WTC11 (cell line): ENCODE measurements at regions not wholly inside any gene's neighbourhood (a gene's known extent, or its start where the extent isn't known, plus 50 kb on each side); places are given as distances from the start of the nearest gene placed in this dataset.

Experiments used
- ATAC-seq: fragments of 200-7000 bp; cut with Tn5 transposase; 2 replicates; pipeline ENCODE4 v1.10.0; 2021; ENCODE audit warnings: mild to moderate bottlenecking, moderate library complexity
- CTCF ChIA-PET: fragments of 300-600 bp; sonication (Branson Sonifier 250); formaldehyde crosslinking; loops from one replicate; lab custom pipeline; 2021; ENCODE audit warnings: antibody characterized with exemption; lab: Charles Lee
- POLR2A ChIA-PET: fragments of 350-600 bp; sonication (Branson Sonifier 250); formaldehyde crosslinking; loops from one replicate; lab custom pipeline; 2021; ENCODE audit warnings: antibody characterized with exemption; lab: Charles Lee
- DNase-seq: peaks from one replicate; pipeline ENCODE4 v3.0.0; 2021; ENCODE audit warnings: low spot score
- H3K27ac Mint-ChIP-seq: 2 replicates; pipeline ENCODE4 v1.8.0; 2021; ENCODE audit warnings: mixed read lengths
- H3K27me3 Mint-ChIP-seq: 2 replicates; pipeline ENCODE4 v1.8.0; 2021; ENCODE audit warnings: low read depth, mild to moderate bottlenecking, moderate library complexity, mixed read lengths
- H3K36me3 Mint-ChIP-seq: 2 replicates; pipeline ENCODE4 v1.8.0; 2021; ENCODE audit warnings: mixed read lengths
- H3K4me1 Mint-ChIP-seq: 2 replicates; pipeline ENCODE4 v1.8.0; 2022; ENCODE audit warnings: mixed read lengths
- H3K4me3 Mint-ChIP-seq: 2 replicates; pipeline ENCODE4 v1.8.0; 2021; ENCODE audit warnings: mild to moderate bottlenecking, moderate library complexity, mixed read lengths
- H3K9me3 Mint-ChIP-seq: 2 replicates; pipeline ENCODE4 v1.8.0; 2021; ENCODE audit warnings: mixed read lengths
- ATF1 ChIP-seq: sonication (generic); formaldehyde crosslinking; IDR thresholded peaks from 2 replicates; pipeline ENCODE4 v1.8.1; 2023; ENCODE audit warnings: mild to moderate bottlenecking, moderate library complexity, missing genetic modification reagents
- HMGXB4 ChIP-seq: sonication (generic); formaldehyde crosslinking; IDR thresholded peaks from 2 replicates; pipeline ENCODE4 v1.8.1; 2023; ENCODE audit warnings: mild to moderate bottlenecking, moderate library complexity, missing genetic modification reagents
- IRF2 ChIP-seq: sonication (generic); formaldehyde crosslinking; IDR thresholded peaks from 2 replicates; pipeline ENCODE4 v1.8.0; 2022; ENCODE audit warnings: low read depth, missing genetic modification reagents, borderline replicate concordance
- NFE2L1 ChIP-seq: sonication (generic); formaldehyde crosslinking; IDR thresholded peaks from 2 replicates; pipeline ENCODE4 v1.8.1; 2023; ENCODE audit warnings: missing genetic modification reagents
- NR2C2 ChIP-seq: sonication (generic); formaldehyde crosslinking; IDR thresholded peaks from 2 replicates; pipeline ENCODE4 v1.8.0; 2022; ENCODE audit warnings: mild to moderate bottlenecking, missing genetic modification reagents
- OVOL2 ChIP-seq: fragments of 250-450 bp; sonication (Bioruptor Pico); IDR thresholded peaks from 2 replicates; pipeline ENCODE4 v1.9.0; 2021; ENCODE audit warnings: mild to moderate bottlenecking, borderline replicate concordance
- SMAD3 ChIP-seq: sonication (generic); formaldehyde crosslinking; IDR thresholded peaks from 2 replicates; pipeline ENCODE4 v1.8.0; 2022; ENCODE audit warnings: missing genetic modification reagents, mild to moderate bottlenecking, borderline replicate concordance
- SMAD4 ChIP-seq: sonication (generic); formaldehyde crosslinking; IDR thresholded peaks from 2 replicates; pipeline ENCODE4 v1.8.0; 2022; ENCODE audit warnings: mild to moderate bottlenecking, missing genetic modification reagents
- USF1 ChIP-seq: sonication (generic); formaldehyde crosslinking; IDR thresholded peaks from 2 replicates; pipeline ENCODE4 v1.8.0; 2022; ENCODE audit warnings: mild to moderate bottlenecking, missing genetic modification reagents
- ZMAT4 ChIP-seq: fragments of 250-450 bp; sonication (Bioruptor Pico); IDR thresholded peaks from 2 replicates; pipeline ENCODE4 v1.9.0; 2021; ENCODE audit warnings: mild to moderate bottlenecking
- ZNF263 ChIP-seq: sonication (generic); formaldehyde crosslinking; IDR thresholded peaks from 2 replicates; pipeline ENCODE4 v1.8.1; 2022; ENCODE audit warnings: low read depth, mild to moderate bottlenecking, moderate library complexity, missing genetic modification reagents
- TF ChIP-seq, protein P1 (sequence below): sonication (generic); formaldehyde crosslinking; IDR thresholded peaks from 2 replicates; pipeline ENCODE4 v1.8.1; 2023; ENCODE audit warnings: mild to moderate bottlenecking, missing genetic modification reagents
- TF ChIP-seq, protein P2 (sequence below): sonication (generic); formaldehyde crosslinking; IDR thresholded peaks from 2 replicates; pipeline ENCODE4 v1.8.1; 2023; ENCODE audit warnings: mild to moderate bottlenecking, missing genetic modification reagents, moderate library complexity
- TF ChIP-seq, protein P3 (sequence below): sonication (generic); formaldehyde crosslinking; conservative IDR thresholded peaks from 2 replicates; pipeline ENCODE4 v1.8.1; 2023; ENCODE audit warnings: mild to moderate bottlenecking, low read depth, missing genetic modification reagents, moderate library complexity
- TF ChIP-seq, protein P4 (sequence below): sonication (generic); formaldehyde crosslinking; IDR thresholded peaks from 2 replicates; pipeline ENCODE4 v1.8.1; 2023; ENCODE audit warnings: mild to moderate bottlenecking, missing genetic modification reagents, borderline replicate concordance
- TF ChIP-seq, protein P5 (sequence below): fragments of 250-450 bp; sonication (Bioruptor Pico); IDR thresholded peaks from 2 replicates; pipeline ENCODE4 v2.1.2; 2022; ENCODE audit warnings: mild to moderate bottlenecking, moderate library complexity

DNA sequence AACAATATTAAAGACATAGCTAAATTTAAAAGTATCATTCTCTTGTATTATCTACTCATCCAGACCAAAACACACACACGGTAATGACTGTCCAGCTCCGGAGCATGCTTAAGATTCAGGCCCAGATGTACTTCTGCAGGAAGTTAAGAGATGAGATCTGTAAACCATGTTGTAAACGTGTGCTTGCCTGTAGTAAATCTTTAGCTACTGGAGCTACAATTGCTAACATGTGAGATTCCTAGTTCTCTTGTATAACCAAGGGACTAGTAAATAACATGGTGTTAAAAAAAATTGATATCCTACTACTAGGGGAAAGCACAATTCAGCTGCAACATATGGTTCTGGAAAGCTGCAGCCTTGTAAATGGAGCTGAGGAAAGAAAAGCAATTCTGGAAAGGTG, 651.7 kb upstream of the CCDC54 start:
- Mint-ChIP-seq H3K4me3 (no peak overlapping the region), H3K27me3 (no peaks in the 10 kb centered on the region)
- no peak for ATAC-seq
- TF ChIP-seq NR2C2 (CRISPR knock-in tag) (no peak), OVOL2 (CRISPR knock-in tag) (no peak), SMAD4 (no peak), IRF2 (CRISPR knock-in tag) (no peak), NFE2L1 (no peak), SMAD3 (CRISPR knock-in tag) (no peak), ZMAT4 (CRISPR knock-in tag) (no peak)
- TF ChIP-seq, protein P1, sequence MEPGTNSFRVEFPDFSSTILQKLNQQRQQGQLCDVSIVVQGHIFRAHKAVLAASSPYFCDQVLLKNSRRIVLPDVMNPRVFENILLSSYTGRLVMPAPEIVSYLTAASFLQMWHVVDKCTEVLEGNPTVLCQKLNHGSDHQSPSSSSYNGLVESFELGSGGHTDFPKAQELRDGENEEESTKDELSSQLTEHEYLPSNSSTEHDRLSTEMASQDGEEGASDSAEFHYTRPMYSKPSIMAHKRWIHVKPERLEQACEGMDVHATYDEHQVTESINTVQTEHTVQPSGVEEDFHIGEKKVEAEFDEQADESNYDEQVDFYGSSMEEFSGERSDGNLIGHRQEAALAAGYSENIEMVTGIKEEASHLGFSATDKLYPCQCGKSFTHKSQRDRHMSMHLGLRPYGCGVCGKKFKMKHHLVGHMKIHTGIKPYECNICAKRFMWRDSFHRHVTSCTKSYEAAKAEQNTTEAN (CRISPR knock-in tag): no peak
- TF ChIP-seq, protein P2, sequence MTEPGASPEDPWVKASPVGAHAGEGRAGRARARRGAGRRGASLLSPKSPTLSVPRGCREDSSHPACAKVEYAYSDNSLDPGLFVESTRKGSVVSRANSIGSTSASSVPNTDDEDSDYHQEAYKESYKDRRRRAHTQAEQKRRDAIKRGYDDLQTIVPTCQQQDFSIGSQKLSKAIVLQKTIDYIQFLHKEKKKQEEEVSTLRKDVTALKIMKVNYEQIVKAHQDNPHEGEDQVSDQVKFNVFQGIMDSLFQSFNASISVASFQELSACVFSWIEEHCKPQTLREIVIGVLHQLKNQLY (CRISPR knock-in tag): no peak
- TF ChIP-seq, all 79 proteins: peak for 0
- no peak overlapping the region for H3K27ac Mint-ChIP-seq
- H3K9me3 Mint-ChIP-seq: peaks cover 14% of the 10 kb centered on the region
- H3K4me1 Mint-ChIP-seq: peaks cover 14% of the 10 kb centered on the region
- POLR2A ChIA-PET: no interaction called here
- DNase-seq: no peak
- H3K36me3 Mint-ChIP-seq: peaks cover 11% of the 10 kb centered on the region
- CTCF ChIA-PET: interaction anchor here (1.3 kb wide), 1 partner anchor 136 kb away, joined by 4 read pairs; no protein-coding TSS in a partner anchor

GRCh38 chr3:106728315-106729098, 648.7 kb upstream of the CCDC54 start:
- no peaks in the 10 kb centered on the region for H3K9me3 Mint-ChIP-seq
- POLR2A ChIA-PET: no interaction called here
- H3K4me1 Mint-ChIP-seq: peaks cover 14% of the 10 kb centered on the region
- DNase-seq (no peak), ATAC-seq (no peak)
- no peaks in the 10 kb centered on the region for H3K36me3 Mint-ChIP-seq
- CTCF ChIA-PET: no interaction called here
- H3K27me3 Mint-ChIP-seq: no peaks in the 10 kb centered on the region
- no peak overlapping the region for H3K4me3 Mint-ChIP-seq
- H3K27ac Mint-ChIP-seq: peak overlapping the region; percentile 23; the same call in 1 of the 2 replicates
- TF ChIP-seq HMGXB4 (CRISPR knock-in tag): no peak
- TF ChIP-seq, protein P2 (CRISPR knock-in tag): no peak
- no peak for TF ChIP-seq ZNF263 (CRISPR knock-in tag)
- TF ChIP-seq NR2C2 (CRISPR knock-in tag): no peak
- TF ChIP-seq USF1 (CRISPR knock-in tag): no peak
- TF ChIP-seq, protein P3, sequence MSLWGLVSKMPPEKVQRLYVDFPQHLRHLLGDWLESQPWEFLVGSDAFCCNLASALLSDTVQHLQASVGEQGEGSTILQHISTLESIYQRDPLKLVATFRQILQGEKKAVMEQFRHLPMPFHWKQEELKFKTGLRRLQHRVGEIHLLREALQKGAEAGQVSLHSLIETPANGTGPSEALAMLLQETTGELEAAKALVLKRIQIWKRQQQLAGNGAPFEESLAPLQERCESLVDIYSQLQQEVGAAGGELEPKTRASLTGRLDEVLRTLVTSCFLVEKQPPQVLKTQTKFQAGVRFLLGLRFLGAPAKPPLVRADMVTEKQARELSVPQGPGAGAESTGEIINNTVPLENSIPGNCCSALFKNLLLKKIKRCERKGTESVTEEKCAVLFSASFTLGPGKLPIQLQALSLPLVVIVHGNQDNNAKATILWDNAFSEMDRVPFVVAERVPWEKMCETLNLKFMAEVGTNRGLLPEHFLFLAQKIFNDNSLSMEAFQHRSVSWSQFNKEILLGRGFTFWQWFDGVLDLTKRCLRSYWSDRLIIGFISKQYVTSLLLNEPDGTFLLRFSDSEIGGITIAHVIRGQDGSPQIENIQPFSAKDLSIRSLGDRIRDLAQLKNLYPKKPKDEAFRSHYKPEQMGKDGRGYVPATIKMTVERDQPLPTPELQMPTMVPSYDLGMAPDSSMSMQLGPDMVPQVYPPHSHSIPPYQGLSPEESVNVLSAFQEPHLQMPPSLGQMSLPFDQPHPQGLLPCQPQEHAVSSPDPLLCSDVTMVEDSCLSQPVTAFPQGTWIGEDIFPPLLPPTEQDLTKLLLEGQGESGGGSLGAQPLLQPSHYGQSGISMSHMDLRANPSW (CRISPR knock-in tag): no peak
- TF ChIP-seq, protein P4, sequence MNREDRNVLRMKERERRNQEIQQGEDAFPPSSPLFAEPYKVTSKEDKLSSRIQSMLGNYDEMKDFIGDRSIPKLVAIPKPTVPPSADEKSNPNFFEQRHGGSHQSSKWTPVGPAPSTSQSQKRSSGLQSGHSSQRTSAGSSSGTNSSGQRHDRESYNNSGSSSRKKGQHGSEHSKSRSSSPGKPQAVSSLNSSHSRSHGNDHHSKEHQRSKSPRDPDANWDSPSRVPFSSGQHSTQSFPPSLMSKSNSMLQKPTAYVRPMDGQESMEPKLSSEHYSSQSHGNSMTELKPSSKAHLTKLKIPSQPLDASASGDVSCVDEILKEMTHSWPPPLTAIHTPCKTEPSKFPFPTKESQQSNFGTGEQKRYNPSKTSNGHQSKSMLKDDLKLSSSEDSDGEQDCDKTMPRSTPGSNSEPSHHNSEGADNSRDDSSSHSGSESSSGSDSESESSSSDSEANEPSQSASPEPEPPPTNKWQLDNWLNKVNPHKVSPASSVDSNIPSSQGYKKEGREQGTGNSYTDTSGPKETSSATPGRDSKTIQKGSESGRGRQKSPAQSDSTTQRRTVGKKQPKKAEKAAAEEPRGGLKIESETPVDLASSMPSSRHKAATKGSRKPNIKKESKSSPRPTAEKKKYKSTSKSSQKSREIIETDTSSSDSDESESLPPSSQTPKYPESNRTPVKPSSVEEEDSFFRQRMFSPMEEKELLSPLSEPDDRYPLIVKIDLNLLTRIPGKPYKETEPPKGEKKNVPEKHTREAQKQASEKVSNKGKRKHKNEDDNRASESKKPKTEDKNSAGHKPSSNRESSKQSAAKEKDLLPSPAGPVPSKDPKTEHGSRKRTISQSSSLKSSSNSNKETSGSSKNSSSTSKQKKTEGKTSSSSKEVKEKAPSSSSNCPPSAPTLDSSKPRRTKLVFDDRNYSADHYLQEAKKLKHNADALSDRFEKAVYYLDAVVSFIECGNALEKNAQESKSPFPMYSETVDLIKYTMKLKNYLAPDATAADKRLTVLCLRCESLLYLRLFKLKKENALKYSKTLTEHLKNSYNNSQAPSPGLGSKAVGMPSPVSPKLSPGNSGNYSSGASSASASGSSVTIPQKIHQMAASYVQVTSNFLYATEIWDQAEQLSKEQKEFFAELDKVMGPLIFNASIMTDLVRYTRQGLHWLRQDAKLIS (CRISPR knock-in tag): no peak
- TF ChIP-seq, protein P5, sequence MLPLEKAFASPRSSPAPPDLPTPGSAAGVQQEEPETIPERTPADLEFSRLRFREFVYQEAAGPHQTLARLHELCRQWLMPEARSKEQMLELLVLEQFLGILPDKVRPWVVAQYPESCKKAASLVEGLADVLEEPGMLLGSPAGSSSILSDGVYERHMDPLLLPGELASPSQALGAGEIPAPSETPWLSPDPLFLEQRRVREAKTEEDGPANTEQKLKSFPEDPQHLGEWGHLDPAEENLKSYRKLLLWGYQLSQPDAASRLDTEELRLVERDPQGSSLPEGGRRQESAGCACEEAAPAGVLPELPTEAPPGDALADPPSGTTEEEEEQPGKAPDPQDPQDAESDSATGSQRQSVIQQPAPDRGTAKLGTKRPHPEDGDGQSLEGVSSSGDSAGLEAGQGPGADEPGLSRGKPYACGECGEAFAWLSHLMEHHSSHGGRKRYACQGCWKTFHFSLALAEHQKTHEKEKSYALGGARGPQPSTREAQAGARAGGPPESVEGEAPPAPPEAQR: no peak
- no peak for TF ChIP-seq ATF1
